NCI-H2196 treated with DMSO at 0.1 percent for 48 hours (cell line): ENCODE measurements at regions not wholly inside any gene's neighbourhood (a gene's known extent, or its start where the extent isn't known, plus 50 kb on each side); places are given as distances from the start of the nearest gene placed in this dataset.

Experiments
- DNase-seq: peaks from one replicate; lab custom pipeline; 2025; ENCODE audit not compliant: unreplicated experiment; lab: John Stamatoyannopoulos, UW

DNA sequence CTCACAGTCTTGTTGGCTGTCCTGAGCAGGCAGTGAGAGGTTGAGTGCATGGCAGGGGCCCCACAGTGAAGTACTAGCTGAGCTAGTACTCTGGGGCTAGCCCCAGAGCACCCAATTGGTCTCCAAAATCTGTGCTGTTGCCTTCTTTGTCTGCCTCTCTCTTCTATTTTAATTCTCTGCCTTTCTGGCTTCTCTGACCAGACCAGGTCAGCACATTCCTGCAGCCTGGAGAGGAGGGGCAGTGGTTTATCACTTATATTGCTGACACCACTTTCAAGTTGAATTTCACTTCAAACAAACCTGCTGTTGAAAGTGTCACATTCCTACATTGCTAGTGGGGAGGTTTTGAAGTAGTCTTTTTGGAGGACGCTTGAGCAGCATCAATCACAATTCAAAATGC lies 628.7 kb downstream of the PTPRU start:
- no peak for DNase-seq

DNA sequence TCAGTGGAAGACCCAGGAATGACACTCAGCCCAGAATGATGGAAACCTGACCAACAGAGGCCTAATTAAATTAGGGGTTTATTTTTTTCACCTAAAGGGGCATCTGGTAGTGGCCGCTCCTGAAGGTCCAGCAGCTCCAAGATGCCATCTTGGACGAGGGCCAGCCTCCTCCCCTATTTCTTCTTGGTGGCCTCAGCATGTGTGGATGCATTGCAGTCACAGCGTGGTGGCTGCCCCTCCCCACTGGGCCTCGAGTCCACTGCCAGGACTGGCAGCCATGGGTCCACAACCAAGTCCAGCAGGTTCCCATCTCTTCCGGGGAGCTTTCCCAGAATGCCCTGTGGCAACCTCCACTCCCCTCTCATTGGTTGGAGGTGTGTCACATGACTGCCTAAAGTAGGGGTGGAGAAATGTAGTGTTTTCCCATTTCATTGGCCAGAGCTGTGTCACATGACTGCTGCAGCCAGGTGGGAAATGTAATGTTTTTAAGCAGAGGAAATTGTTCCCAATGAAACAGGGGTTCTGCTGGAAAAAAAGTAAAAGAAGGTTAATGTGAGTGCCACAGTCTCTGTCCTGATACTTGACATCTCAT lies 628.2 kb downstream of the PTPRU start:
- no peak for DNase-seq

DNA sequence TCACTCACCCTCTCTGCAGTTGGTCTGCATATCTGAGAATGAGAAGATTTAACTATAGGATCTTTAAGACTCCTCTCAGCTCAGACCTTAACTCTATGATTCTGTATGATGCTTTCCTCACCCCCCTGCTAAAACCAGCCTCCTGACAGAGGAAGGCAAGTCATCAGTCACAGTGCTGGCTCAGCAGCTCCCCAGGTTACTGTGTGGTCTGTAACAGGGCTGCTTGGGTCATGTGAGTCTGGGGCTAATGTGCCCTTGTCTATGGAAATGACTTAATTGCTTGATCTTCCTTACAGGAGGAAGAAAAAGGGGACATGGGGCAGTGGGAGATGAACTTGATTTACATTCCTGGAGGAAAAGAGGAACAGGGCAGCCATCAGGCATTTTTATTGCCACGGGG lies 625.6 kb downstream of the PTPRU start:
- DNase-seq = no peak

DNA sequence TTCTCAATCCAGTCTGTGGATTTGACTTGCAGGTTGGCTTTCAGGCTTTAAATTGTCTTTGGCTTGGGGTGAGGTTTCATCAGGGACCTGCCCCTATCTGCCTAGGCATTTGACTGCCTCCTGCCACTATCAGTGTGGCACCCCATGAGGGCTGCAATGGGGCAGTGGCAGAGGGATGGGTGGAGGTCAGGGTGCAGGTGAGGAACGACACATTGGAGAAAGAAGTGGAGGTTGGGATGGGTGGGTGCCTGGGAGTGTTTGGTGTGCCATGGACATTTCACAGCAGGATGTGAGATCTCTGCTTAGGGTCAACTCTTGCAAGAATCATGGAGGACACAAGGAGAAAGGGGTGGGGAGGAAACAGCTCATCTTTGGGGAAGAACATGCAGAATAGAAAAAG lies 625.1 kb downstream of the PTPRU start:
- no peak for DNase-seq

DNA sequence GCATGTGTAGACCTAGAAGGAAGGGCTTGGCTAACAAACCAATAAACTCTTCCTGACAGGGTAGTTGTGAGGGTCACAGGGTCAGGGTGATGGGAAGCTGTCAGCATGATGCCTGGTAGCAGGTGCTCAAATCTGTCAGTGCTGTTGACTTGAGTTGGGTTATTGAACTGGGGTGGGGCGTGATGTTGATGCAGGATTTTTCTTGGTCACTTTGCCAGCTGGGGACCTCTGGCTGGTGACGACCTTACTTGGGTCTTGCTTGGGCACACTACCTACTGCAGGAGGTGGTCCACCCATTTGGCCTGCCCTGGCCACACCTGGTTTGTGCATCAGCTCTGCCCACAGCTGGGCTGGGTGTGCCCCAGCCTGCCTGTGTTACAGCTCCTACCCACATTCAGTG lies 624.4 kb downstream of the PTPRU start:
- DNase-seq = no peak

DNA sequence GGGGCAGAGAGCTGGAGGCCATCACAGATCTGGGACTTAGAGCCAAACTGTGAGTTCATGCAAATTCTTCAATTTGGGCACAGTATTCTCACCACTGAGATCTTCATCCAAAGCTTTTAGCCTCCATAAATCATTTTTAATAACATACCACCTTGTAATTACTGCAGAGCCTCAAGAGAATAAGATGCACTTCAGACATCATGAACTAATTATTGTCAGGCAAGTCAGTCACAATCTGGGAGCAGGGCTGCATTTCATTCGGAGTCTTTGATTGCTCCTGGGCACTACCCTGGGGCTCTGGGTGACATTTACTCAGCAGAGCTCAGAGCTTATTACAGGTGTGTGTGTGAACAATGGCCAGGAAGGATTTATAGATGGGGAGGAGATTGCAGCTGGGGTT lies 623.7 kb downstream of the PTPRU start:
- no peak for DNase-seq

DNA sequence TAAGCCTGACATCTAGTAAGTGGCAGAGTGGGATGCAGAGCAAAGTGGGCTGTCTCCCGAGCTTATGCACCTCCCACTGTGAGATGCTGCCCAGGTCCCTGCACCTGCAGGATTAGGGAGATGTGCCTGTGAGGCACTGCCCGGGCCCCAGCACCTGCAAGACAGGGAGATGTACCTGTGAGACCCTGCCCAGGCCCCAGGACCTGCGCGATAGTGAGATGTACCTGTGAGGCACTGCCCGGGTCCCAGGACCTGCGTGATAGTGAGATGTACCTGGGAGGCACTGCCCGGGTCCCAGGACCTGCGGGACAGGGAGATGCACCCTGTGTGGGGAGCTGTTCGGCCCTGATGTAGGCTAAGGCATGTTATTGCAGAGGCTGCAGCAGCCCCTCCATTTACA lies 622.8 kb downstream of the PTPRU start:
- DNase-seq = no peak

DNA sequence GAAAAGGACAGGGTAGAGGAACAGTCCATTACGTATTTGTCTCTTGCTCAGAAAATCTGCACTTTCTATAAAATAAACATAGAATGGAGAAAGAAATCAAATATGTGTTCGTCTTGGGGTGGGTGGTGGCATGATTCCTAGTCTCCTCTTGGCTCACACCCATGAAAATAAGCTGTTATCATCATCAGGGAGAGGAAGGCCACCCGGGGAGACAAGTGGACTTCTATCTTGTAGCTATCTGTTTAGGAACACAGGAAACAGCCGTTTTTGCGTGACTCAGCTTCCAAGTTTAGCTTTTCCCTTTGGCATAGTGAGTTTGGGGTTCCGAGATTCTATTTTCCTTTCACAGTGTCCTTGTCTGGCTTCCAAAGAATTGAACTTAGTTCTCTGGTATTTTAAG lies 622.3 kb downstream of the PTPRU start:
- no peak for DNase-seq

DNA sequence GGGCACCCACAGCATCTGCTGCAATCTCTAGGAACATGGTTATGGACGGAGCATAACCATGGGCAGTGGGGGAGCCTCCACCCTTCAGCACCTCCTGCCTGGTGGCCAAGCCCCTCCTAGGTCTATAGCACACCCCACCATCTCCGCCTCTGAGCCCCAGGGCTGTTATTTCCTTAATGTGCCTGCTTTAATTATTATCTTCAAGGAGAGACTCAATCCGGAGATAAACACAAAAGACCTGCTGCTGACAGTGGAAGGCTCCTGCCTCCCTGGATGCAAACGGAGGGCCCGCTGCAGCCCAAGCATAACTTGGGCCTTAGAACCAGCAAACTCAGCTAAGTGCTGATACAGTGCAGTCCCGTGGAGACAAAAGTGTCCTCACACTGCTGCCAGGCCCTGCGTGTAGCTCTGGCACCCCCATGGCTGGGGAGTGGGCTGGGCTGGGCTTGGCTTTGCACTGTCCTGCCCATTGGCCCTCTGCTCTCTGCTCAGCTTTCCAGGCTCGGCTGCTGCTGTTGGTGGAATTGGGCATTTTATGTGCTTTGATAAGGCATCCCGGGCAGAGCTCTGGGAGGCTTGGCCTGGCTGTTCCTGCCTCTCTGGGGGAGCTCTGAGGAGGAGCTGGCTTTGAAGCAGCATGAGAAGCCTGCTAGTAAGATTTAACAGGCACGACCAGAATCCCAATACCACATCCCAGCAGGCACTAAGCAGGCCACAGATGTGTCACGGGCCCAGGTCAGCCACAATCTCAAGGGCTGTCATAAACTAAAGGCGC lies 620.2 kb downstream of the PTPRU start:
- DNase-seq = no peak

DNA sequence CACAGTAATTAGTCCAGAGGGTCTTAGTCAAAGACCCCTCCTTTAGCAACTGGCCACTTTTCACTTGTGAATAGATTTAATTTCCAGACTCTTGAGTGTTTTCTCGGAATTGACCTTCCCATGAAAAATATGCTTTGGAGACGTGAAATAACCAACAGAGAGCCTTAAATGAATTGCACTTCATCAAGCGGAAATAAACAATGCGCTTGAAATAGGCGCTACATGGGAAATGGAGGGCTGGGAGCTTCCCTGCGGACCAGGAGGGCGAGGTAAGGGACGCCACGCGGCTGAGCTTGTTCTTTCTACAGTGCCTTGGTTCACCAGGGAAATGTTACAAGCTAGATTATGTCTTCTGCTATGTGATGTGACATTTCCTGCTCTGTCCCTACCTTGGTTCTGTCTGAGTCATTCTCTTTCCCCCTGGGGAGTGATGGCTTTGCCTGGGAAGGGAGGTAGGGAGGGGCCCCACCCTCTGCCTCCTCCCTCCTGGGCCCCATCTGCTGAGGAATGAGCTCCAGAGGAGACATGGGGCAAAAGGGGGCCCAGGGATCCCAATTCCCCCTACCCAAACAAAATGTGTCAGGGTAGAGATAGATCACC lies 619.3 kb downstream of the PTPRU start:
- no peak for DNase-seq

DNA sequence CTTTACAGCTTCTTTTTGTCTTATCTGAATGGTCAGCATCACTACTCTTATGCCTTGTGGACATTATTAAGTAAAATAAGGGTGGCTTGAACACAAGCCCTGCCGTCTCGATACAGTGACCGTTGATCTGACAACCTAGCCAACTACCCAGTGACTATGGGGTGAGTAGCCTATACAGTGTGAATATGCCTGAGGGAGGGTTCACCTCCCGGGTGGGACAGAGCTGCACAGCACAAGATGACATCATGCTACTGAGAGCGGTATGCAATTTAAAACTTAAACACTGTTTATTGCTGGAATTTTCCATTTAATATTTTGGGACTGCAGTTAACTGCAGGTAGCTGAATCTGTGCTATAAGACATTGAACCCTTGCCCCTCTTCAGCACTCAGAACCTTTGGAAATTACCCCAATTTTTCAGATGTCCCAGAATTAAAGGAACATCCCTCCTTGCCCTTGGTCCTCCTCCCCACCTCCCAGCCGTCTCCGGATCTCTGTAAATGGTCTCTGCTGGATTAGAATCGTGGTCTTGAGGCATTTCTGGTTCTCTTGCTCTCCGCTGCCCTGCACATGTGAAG lies 618.5 kb downstream of the PTPRU start:
- DNase-seq = no peak

DNA sequence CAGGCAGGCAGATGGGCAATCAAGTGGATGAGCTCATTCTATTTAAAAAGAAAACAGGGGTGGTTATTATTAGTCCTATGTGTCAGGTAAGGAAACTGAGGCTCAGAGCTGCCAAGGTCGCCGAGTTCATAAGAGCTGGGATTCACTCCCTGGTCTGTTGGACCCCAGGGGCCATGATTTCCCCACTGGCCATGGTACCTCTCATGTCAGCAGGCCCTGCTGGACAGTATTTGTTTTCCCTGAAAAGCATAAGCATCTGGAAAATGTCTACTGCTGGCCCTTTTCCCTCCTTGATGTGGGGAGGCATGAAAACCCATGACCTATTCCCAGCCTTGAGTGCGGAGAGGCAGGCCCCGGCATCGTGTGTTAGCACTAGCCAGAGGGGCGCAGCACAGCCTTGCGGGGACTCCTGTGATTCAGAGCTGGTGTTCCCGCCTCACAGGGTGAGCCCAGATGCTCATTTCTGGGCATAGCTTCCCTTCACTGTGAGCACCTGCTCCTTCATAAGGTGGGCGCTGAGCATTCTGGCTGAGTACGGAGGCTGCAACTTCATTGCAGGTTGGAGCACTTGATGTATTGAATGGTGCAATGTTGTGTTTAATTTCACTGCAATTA lies 617.5 kb downstream of the PTPRU start:
- DNase-seq = no peak

DNA sequence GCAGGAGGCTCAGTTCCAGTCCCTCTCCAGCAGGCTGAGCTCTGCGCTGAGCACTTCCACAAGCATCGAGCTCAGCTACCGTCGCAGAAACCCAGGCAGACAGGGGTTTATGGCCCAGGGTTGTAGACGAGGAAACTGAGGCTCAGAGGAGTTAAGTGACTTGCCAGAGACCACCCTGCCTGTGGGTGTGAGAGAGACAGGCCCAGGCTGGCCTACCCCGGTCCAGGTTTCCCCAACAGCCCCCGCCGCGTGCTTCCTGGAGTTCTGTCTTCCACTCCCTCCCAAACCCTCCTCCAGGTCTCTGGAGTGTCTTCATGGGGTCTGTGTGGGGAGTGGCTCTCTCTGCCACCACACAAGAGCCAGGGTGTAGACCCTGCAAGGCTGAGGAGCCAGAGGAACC lies 615.9 kb downstream of the PTPRU start:
- no peak for DNase-seq

DNA sequence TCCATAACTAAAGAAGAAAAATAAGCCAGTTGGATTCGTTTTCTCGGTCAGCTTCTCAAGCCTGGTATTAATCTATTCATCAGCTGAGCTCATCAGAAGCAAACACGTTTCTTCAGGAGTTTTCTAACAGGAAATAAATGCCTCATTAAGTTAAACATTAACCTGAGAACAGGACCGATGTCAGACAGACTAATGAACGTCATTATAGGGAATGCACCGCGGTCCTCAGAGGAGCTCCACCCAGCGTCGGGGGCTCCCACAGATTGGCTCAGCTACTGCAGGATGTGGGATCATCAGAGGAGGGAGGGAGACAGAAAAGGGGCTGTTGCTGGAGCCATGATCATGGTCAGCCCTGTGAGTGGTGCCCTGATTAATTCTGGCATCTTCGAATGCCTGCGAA lies 615.4 kb downstream of the PTPRU start:
- DNase-seq = no peak

DNA sequence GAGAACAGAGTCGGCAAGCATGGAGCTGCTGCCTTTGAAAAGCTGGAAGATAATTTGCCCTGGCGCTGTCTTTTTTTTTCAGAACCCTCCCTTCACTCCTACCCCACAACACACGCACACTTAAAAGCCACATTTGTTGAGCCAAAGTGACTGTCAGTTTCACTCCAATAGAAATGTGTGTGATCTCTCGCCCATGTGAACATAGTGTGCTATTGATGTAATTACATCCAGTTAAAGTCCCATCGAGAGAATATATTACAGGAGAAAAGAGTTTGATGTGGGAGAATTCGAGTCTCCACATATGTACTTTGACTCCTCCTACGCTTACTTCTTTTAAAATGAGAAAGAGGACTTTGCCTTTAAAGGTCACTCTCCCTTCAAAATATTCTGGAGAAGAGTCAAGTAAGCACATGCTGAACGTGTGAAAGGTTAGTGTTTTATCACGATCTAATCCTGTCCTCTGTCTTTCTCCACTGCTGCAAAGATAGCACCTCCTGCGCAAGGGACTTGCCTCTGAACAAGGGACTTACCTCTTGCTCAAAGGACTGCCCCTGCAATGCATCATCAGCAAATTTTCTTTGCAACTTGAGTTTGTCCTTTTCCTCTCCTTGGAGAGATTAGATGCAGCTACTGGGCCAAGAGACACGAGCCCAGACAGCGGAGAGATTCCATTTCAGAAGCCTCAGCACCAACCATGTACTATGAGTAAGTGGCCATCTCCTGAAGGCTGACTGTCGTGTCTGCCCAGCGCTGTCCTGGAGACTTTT lies 613.9 kb downstream of the PTPRU start:
- DNase-seq = no peak

DNA sequence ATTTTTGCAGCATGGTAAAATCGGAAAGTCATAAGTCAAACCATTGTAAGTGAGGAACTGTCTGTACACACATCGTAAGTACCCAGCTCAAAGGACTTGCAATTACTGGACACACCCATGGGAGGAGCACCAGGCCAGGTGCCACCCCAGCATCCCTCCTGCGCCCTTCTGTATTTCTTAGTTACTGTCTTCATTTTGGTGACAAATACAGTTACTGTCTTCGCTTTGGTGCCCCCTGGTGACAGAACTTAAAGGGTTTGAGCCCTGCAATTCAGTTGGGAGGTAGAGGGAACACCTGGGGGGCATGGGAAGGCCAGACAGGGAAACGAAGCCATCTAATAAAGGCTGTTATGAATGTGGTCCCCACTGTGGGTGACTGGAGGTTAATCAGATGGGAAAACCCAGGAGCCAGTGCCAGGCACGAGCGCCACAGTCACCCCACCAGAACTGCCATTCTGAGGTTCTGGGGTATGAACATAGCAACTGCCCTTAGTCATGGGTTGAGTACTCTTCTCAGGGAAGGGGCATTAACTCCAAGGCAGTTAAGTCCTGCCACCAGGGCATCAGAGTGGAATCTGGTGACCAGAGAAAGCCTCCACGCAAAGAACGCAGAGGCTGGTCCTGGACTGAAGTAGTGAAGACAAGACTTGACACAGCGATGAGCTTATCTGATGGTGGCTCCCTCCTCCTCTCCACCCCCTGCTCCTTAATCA lies 612.9 kb downstream of the PTPRU start:
- DNase-seq = no peak

DNA sequence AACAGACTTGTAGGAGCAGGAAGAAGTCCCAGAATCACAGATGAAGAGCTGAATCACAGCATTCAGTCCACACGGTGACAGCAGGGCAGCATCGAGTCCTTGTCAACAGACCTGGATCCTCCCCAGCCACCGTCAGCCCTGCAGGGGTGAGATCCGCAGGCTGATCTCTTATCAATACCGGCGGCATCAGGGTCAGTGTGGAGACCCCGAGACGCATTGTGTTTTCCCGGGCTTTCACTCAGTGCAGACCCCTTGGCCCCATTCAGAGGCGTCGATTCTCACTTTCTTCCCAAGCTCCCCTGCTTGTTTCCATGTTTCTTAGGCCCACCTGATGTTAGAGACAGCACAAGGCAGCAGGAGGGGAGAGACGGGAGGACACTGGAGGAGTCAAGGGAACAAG lies 609.6 kb downstream of the PTPRU start:
- no peak for DNase-seq

DNA sequence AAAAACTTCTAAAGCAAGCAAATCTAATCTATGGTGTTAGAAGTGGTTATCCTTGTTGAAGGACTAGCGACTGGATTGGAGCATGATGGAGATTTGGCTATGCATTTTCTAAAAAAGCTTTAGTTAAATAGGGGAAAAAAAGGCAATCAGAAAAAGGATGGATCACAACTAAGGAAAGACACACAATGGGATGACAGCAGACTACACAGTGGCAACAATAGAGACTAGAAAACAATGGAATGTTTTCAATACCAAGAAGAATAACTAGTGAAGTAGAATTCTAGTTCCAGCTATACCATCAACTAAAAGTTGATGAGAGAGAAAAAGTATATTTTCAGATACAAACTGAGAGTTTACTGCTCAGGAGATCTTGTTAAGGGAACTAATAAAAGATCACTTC lies 605.8 kb downstream of the PTPRU start:
- no peak for DNase-seq

DNA sequence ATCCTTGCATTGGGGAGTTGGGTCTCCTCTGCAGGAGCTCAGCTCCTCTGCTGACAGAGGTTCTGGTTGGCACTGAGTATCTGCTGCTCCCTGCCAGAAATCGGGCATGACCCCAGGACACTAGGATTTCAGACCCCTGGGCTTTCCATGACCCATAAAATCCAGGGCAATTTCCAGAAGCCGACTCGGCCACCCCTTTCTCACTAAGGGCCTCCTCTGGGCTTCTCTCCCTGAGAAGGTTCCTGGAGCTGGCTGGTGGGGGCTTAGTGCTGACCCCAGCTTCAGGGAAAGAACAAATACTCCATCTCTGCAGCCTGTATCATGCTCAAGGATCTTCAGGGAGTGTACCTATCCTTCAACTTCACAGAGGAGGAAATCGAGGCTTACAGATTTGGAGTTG lies 603.4 kb downstream of the PTPRU start:
- no peak for DNase-seq

DNA sequence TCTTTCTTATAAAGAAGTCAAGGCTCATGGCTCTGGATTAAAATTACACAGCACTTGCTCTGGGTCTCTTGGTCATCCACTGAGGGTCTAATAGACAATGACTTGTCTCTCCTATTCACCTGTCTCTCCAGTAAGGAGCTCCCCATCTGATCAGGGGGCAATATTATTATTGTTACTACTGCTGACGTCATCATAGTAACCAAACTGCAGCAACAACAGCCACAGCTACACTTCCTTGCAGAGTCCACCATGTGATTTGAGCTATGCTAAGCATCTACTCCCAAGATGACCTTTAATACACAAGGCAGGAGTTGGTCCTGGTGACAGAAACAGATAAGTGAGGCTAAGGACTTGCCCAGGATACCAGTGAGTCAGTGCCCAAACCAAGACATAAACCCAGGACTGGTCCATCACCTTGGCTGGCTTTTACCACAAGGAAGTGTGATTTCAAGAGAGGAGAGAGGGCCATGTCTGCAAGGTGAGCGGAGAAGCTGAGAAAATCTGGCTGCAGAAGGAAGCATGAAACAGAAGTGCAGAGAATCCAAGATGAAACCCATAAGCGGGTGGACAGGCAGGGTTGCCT lies 602.5 kb downstream of the PTPRU start:
- no peak for DNase-seq
